NCI-H187 (cell line): ENCODE measurements at regions not wholly inside any gene's neighbourhood (a gene's known extent, or its start where the extent isn't known, plus 50 kb on each side); places are given as distances from the start of the nearest gene placed in this dataset.

Experiments
- DNase-seq, 2 experiments: peaks; one replicate each; lab custom pipeline; 2025; lab: John Stamatoyannopoulos, UW

GRCh38 chr2:128751746-128752145, 433.1 kb upstream of the HS6ST1 start:
- DNase-seq, result no peak

GRCh38 chr2:128752691-128753263, 434.1 kb upstream of the HS6ST1 start:
- no peak for DNase-seq

DNA sequence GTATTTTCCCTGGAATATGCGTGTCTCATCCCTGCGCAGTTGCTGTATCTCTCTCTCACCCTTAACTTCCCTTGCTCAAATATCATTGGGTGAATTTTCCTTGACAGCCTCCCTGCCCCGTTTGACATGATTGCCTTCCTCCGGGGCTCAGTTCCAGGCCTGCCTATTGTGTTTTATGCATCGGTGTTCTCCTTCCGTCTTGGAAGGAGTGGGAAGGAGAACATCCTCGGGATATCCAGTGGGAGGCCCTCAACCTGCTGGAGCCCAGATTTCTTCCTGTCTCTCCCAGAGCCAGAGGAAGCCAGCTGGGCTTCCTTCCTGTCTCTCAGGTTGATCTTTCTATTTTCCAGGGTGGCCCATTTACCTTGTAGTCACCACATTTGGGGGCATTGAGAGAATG, 434.7 kb upstream of the HS6ST1 start:
- DNase-seq, result no peak

- no peak for DNase-seq
Measured at GRCh38 chr2:128753800-128754199, 435.1 kb upstream of the HS6ST1 start.

DNA sequence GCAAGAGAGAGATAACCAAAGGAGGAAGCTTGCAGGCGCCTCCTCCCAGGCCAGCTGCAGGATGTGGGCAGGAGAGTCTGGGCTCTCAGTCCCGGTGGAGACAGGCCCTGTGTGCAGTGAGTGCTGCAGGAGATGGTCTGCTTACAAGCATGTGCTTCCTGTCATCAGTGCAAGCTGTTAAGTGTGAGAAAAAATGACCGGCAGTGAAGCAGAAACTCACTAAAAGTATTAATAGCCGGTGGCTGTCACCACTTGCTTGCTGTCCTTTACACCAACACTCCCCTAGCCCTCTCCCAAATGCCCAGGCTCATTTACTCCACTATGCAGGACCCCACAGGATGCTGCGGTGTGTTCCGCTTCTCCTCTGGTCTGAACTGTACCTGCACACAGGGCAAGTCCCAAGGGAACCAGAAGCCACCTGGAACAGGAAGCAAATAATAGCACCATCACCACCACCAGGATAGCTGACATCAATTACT, 435.6 kb upstream of the HS6ST1 start:
- no peak for DNase-seq

- no peak for DNase-seq
Measured at GRCh38 chr2:128755695-128756364, 437.2 kb upstream of the HS6ST1 start.

GRCh38 chr2:128756365-128756717, 437.7 kb upstream of the HS6ST1 start:
- DNase-seq, result no peak

- no peak for DNase-seq
Measured at GRCh38 chr2:128765811-128766210, 447.1 kb upstream of the HS6ST1 start.

- no peak for DNase-seq
Measured at GRCh38 chr2:128768041-128768440, 449.4 kb upstream of the HS6ST1 start.

DNA sequence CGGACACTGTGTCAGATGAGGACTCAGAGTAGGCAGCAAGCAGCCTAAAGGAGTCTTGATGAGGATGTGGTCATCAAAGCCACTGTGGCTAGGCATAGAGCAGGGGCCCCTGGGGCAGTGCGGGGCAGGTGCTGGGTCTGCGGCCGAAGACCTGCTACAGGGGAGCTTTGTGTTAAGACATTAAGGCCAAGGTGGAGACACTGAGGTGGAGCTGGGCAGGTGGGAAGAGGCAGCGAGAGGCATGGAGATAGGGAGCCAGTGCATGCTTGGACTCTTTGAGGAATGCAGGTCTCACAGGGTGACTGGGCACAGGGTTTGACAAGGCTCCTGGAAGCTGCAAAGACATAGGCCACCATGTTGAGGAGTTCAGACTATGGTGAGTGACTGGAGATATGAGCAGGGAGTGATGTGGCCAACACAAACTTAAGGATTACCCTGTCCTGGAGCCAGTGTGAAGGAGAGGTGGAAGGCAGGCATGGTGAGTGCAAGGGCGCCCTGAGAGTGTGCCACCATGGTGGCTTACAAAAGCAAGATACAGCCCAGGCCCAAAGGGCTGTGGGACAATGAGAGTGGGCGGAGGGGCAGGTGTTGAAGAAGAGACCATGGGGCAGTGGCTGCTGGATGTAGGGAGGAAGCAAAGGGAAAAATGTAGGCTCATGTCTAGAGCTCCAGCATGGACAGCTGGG, 450.9 kb upstream of the HS6ST1 start:
- no peak for DNase-seq

GRCh38 chr2:128770143-128771085, 451.7 kb upstream of the HS6ST1 start:
- no peak for DNase-seq

DNA sequence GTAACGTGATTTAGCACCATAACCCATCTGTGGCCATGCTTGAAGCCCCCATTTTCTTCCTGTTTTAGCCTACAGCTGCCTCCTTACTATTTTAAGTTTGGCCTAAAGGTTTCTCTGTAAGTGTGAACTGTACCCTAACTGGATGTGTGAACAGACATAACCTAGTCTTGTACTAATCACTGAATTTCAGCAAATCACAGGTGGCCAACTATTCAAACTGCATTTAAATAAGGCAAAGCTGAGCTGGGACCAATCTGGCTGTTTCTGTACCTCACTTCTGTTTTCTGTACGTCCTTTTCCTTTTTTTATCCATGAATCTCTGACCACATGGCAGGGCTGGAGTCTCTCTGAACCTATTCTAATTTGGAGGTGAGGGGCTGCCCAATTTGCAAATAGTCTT, 452.7 kb upstream of the HS6ST1 start:
- DNase-seq, result no peak

GRCh38 chr2:128772671-128773070, 454.0 kb upstream of the HS6ST1 start:
- DNase-seq, result no peak

GRCh38 chr2:128773641-128774319, 455.1 kb upstream of the HS6ST1 start:
- no peak for DNase-seq

DNA sequence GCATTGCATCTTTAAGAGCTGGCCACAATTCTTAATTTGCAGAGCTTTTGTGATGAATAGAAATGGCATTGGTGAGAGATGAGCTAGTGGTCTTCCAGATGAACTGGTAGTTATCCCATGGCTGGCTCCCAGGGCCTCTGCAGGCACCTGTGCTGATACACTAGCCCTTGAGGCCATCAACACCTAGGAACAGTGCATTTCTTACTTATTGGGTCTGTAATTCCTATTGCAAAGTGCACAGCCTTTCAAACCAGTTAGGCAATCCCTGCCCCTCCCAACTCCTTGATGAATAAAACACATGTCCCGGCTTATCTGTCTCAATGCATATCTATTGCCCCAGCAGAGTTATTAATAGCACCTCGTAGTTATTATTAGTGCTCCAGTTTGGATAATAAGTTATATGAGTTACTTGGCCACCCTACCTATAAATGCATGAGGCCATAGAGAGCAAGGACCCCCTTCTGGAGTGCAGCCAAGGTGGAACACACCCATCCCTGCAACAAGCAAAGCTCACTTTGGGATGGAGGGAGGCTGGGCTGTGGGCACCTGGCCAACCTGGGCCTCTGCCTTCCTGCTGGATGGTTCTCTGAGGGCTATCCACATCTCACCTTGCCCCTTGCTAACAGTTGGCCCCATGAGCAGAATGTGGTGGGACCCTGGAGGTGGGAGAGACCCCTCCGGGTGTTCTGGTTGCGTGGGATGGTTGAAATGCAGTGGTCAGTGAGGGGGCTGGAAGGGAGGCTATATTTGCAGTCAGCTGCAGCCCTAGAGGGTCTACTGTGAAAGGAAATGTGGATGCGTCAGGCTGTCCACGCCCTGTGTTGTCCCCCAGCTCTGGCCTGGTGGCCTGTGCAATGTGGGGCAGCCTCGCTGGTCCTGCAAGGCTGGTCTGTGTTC, 455.9 kb upstream of the HS6ST1 start:
- no peak for DNase-seq

DNA sequence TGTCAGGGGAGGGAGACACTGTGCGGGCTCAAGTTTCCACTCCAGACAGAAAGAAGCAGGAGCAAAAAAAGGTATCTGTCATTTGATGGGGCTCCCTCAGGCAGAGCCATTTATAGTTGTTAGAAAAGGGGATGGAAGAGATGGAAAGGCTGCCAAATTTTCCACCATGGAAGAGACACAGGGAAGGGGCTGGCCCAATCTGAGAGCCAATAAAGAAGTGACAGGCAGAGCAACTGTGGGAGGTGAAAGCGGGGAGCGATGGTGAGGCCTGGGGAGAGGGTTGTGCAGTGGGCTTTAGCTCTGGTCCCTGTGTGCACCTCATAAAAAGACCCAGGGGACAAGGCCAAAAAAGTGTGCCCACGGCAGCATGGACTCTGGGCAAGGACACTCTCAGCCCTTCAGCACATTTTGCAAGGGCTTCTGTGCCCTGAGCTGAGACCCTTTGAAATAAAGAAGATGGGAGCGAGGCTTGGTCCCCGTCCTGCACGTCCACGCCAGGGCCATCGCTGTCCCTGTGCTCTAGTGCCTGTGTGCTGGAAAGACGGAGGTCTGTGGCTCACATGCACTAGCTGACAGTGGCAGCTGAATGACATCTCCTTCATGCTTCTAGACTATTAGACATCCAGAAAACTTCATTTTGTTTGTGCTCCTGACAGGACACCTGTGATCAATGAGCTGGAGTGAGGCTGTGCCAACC, 456.7 kb upstream of the HS6ST1 start:
- DNase-seq, result no peak

DNA sequence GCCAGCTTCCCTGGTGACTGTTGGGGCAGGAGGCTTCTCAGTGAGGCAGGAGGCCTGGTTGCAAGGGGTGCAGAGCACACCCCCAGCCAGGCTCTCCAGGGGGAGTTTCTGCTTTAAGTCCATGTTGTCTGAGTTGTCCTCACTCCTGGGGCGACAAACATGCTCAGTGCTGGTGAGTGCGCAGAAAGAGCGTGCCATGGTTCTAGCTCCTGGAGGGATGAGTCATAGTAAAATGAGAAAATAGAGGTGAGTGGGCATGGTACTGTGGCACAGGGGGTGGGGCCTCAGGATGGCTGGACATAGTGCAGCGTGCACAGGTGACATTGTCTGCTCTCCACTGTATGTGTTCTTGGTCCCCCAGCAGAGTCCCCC, 457.2 kb upstream of the HS6ST1 start:
- no peak for DNase-seq

- DNase-seq, result no peak
Measured at GRCh38 chr2:128776461-128777195, 458.0 kb upstream of the HS6ST1 start.
